Upper lobe of left lung (tissue), 6 donors: ENCODE measurements at regions not wholly inside any gene's neighbourhood (a gene's known extent, or its start where the extent isn't known, plus 50 kb on each side); places are given as distances from the start of the nearest gene placed in this dataset.

Source experiments
- ATAC-seq, 2 donors: fragments of 200-7000 bp; cut with Tn5 transposase; one replicate each; pipeline ENCODE4 v1.9.1; 2022; ENCODE audit warnings: mild to moderate bottlenecking in 2 of 2, moderate library complexity in 2 of 2; ENCODE audit not compliant: low FRiP score in 2 of 2
- DNase-seq, 2 donors: peaks; one replicate each; pipeline ENCODE4 v3.0.0-alpha.2; 2019 to 2020
- H3K27ac ChIP-seq, 4 donors: fragments of 200-600 bp; sonication (generic); one replicate each; pipeline ENCODE4 v1.5.1; 2016 to 2019
- H3K27me3 ChIP-seq, 4 donors: fragments of 200-600 bp; sonication (generic); one replicate each; pipeline ENCODE4 v1.5.1; 2017 to 2019
- H3K36me3 ChIP-seq, 4 donors: fragments of 200-600 bp; sonication (generic); one replicate each; pipeline ENCODE4 v1.5.1; 2016 to 2019
- H3K4me1 ChIP-seq, 4 donors: fragments of 200-600 bp; sonication (generic); one replicate each; pipeline ENCODE4 v1.5.1; 2018 to 2019
- H3K4me3 ChIP-seq, 4 donors: fragments of 200-600 bp; sonication (generic); one replicate each; pipeline ENCODE4 v1.5.1; 2017 to 2019; ENCODE audit warnings: mild to moderate bottlenecking in 2 of 4, moderate library complexity in 1 of 4
- H3K9me3 ChIP-seq, 4 donors: fragments of 200-600 bp; sonication (generic); one replicate each; pipeline ENCODE4 v1.5.1; 2018 to 2019
- CTCF ChIP-seq, 6 experiments: fragments of 450-650 bp in 4 of 6; fragments of 200-600 bp in 2 of 6; sonication (generic) in 2 of 6; IDR thresholded peaks; one replicate each; pipeline ENCODE4 v1.5.1; 2016 to 2019; ENCODE audit warnings: antibody characterized with exemption in 6 of 6
- EP300 ChIP-seq, 4 donors: sonication (generic); formaldehyde crosslinking; IDR thresholded peaks; one replicate each; pipeline ENCODE4 v1.5.1; 2017; ENCODE audit warnings: antibody characterized with exemption in 4 of 4, control low read depth in 2 of 4
- POLR2A ChIP-seq, 4 donors: fragments of 450-650 bp; IDR thresholded peaks; one replicate each; pipeline ENCODE4 v1.5.1; 2016 to 2017; ENCODE audit warnings: antibody characterized with exemption in 4 of 4, mild to moderate bottlenecking in 2 of 4
- POLR2AphosphoS5 ChIP-seq, 2 donors: sonication (generic); formaldehyde crosslinking; IDR thresholded peaks; one replicate each; pipeline ENCODE4 v1.5.1; 2017; ENCODE audit warnings: antibody characterized with exemption in 2 of 2
- WGBS, 2 donors: methylation state at CpG; one replicate each; pipeline ENCODE4 v1.1.5; 2017 to 2018; 5-methylcytosine and 5-hydroxymethylcytosine counted together
- donor health status: DM: no; HTN: no; CAD: no; lungs with moderate emphysema.
- donor health status: DM: no; HTN: yes; CAD: no; lungs with severe emphysema.

GRCh38 chr13:79081942-79082341 is 324.1 kb downstream of the RBM26 start:
- no peak overlapping the region for H3K4me3 ChIP-seq

GRCh38 chr13:79079351-79079839 is 326.7 kb downstream of the RBM26 start:
- ATAC-seq, result no peak
- Histone ChIP-seq H3K27ac (no peak overlapping the region), H3K4me1 (no peaks in the 10 kb centered on the region), H3K9me3 (no peaks in the 10 kb centered on the region), H3K36me3 (no peaks in the 10 kb centered on the region), H3K4me3 (no peak overlapping the region), H3K27me3 (no peaks in the 10 kb centered on the region)
- DNase-seq, result no peak
- 93% methylated on average over 4 of the region's 4 CpGs for WGBS, 2 donors
- TF ChIP-seq POLR2AphosphoS5 (IDR thresholded peaks at IDR 0.05) (no peak), EP300 (IDR thresholded peaks at IDR 0.05) (no peak), POLR2A (IDR thresholded peaks at IDR 0.05) (no peak), CTCF (IDR thresholded peaks at IDR 0.05) (no peak)

More at GRCh38 chr13:79081942-79082341, 324.1 kb downstream of the RBM26 start:
- Histone ChIP-seq H3K9me3 (no peaks in the 10 kb centered on the region), H3K27ac (no peak overlapping the region), H3K27me3 (no peaks in the 10 kb centered on the region), H3K36me3 (no peaks in the 10 kb centered on the region), H3K4me1 (no peaks in the 10 kb centered on the region)
- TF ChIP-seq POLR2AphosphoS5 (IDR thresholded peaks at IDR 0.05) (no peak), EP300 (IDR thresholded peaks at IDR 0.05) (no peak), POLR2A (IDR thresholded peaks at IDR 0.05) (no peak), CTCF (IDR thresholded peaks at IDR 0.05) (no peak)
- 86 to 89% methylated on average over 4 of the region's 4 CpGs for WGBS, 2 donors
- ATAC-seq (no peak), DNase-seq (no peak)

- H3K4me3 ChIP-seq, result no peak overlapping the region
- ATAC-seq, result no peak
- no peak overlapping the region for H3K27ac ChIP-seq
- no peaks in the 10 kb centered on the region for H3K27me3 ChIP-seq
- DNase-seq, result no peak
- no peaks in the 10 kb centered on the region for H3K9me3 ChIP-seq
- no peak for TF ChIP-seq POLR2AphosphoS5 (IDR thresholded peaks at IDR 0.05)
- no peak for TF ChIP-seq EP300 (IDR thresholded peaks at IDR 0.05)
- TF ChIP-seq POLR2A (IDR thresholded peaks at IDR 0.05), result no peak
- no peak for TF ChIP-seq CTCF (IDR thresholded peaks at IDR 0.05)
- no peaks in the 10 kb centered on the region for H3K4me1 ChIP-seq
- no peaks in the 10 kb centered on the region for H3K36me3 ChIP-seq
Measured at GRCh38 chr13:79075703-79076102, 330.4 kb downstream of the RBM26 start.

- Histone ChIP-seq H3K9me3 (no peaks in the 10 kb centered on the region), H3K36me3 (no peaks in the 10 kb centered on the region), H3K4me1 (no peaks in the 10 kb centered on the region), H3K4me3 (no peak overlapping the region), H3K27ac (no peak overlapping the region), H3K27me3 (no peaks in the 10 kb centered on the region)
- DNase-seq, result no peak
- no peak for ATAC-seq
- 56 to 64% methylated on average over 4 of the region's 4 CpGs for WGBS, 2 donors
- TF ChIP-seq POLR2AphosphoS5 (IDR thresholded peaks at IDR 0.05) (no peak), EP300 (IDR thresholded peaks at IDR 0.05) (no peak)
Measured at GRCh38 chr13:79070343-79070974, 335.6 kb downstream of the RBM26 start.

GRCh38 chr13:79062291-79062690 is 343.8 kb downstream of the RBM26 start:
- no peaks in the 10 kb centered on the region for H3K27me3 ChIP-seq
- no peak overlapping the region for H3K4me3 ChIP-seq
- H3K9me3 ChIP-seq, result no peaks in the 10 kb centered on the region
- WGBS, 2 donors, result 72 to 77% methylated on average over 6 of the region's 6 CpGs
- H3K27ac ChIP-seq, result no peak overlapping the region
- TF ChIP-seq POLR2A (IDR thresholded peaks at IDR 0.05) (no peak), POLR2AphosphoS5 (IDR thresholded peaks at IDR 0.05) (no peak)
- no peaks in the 10 kb centered on the region for H3K4me1 ChIP-seq
- no peak for ATAC-seq
- no peak for DNase-seq
- no peaks in the 10 kb centered on the region for H3K36me3 ChIP-seq

GRCh38 chr13:79060216-79060615 is 345.8 kb downstream of the RBM26 start:
- no peaks in the 10 kb centered on the region for H3K4me1 ChIP-seq
- no peak overlapping the region for H3K4me3 ChIP-seq
- TF ChIP-seq EP300 (IDR thresholded peaks at IDR 0.05), result no peak
- no peak for TF ChIP-seq POLR2A (IDR thresholded peaks at IDR 0.05)
- no peak for TF ChIP-seq CTCF (IDR thresholded peaks at IDR 0.05)
- TF ChIP-seq POLR2AphosphoS5 (IDR thresholded peaks at IDR 0.05), result no peak
- no peaks in the 10 kb centered on the region for H3K27me3 ChIP-seq
- WGBS, 2 donors, result 81 to 88% methylated on average over 1 of the region's 1 CpG
- ATAC-seq (no peak), DNase-seq (no peak)
- no peaks in the 10 kb centered on the region for H3K36me3 ChIP-seq
- H3K9me3 ChIP-seq, result no peaks in the 10 kb centered on the region
- H3K27ac ChIP-seq, result no peak overlapping the region
